ENCODE measurements at regions not wholly inside any gene's neighbourhood (a gene's known extent, or its start where the extent isn't known, plus 50 kb on each side); places are given as distances from the start of the nearest gene placed in this dataset.
"Not testable (repeated sequence)": the region's sequence is repeated elsewhere in the genome, so short reads cannot be mapped to it uniquely, and the experiment has no call there.

DNA sequence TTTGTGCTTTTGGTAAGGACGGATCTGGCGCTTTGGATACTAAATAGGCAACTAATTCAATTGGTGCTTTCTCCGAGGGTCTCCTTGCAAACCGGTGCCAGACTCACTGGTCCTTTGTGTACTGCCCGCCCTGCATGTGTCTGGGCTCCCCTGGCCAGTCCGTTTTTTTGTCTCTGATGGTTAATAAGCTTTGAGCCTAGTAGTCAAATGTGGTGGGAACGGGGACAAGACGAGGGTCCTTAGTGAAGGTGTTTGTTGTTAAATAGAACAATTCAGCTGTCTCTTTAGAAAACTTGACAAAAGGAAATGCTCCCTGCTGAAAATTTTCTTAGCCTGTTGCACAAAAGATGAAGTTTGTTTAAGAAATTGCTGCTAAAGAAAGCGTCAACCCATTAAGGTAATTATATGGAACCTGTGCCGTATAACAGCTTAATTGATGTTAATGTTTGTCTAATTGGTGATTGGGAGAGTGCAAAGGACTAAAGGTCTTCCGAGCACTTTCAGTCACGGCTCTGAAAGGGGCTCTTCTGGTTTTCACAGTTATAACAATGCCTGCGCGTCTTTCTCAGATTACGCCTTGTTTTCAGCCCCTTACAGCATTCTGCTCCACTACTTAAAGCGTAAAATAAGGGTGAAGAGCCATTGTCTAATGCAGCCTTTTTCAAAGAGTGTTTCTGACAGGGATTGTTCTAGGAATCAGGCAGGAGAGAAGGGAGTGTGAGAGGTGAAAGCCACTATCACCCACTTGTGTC lies 537.4 kb downstream of the PRKD1 start:
- no peaks in the 10 kb centered on the region for H3K36me3 ChIP-seq (ENCODE audit: insufficient read depth, low read length)
- no peak overlapping the region for H3K9ac ChIP-seq (ENCODE audit: low read depth, low read length)
- peaks cover 5% of the 10 kb centered on the region for H3K4me1 ChIP-seq (ENCODE audit: control insufficient read depth, insufficient read depth, low read length)
- H3K4me3 ChIP-seq (ENCODE audit: low read length) = no peak overlapping the region
- no peaks in the 10 kb centered on the region for H3K27me3 ChIP-seq (ENCODE audit: control insufficient read depth, insufficient read depth, low read length)
- peak overlapping the region; percentile 57 for H3K4me2 ChIP-seq (ENCODE audit: low read length)
- H3K9me3 ChIP-seq (replicated peaks; ENCODE audit: low read length) = no peaks in the 10 kb centered on the region

- Histone ChIP-seq H3K36me3 (ENCODE audit: insufficient read depth, low read length) (no peaks in the 10 kb centered on the region), H3K4me1 (ENCODE audit: control insufficient read depth, insufficient read depth, low read length) (peaks cover 5% of the 10 kb centered on the region), H3K27me3 (ENCODE audit: control insufficient read depth, insufficient read depth, low read length) (no peaks in the 10 kb centered on the region), H3K4me2 (ENCODE audit: low read length) (no peak overlapping the region), H3K9me3 (replicated peaks; ENCODE audit: low read length) (no peaks in the 10 kb centered on the region), H3K9ac (ENCODE audit: low read depth, low read length) (no peak overlapping the region), H3K4me3 (ENCODE audit: low read length) (no peak overlapping the region)
Measured at GRCh38 chr14:29391231-29391630, 536.4 kb downstream of the PRKD1 start.

DNA sequence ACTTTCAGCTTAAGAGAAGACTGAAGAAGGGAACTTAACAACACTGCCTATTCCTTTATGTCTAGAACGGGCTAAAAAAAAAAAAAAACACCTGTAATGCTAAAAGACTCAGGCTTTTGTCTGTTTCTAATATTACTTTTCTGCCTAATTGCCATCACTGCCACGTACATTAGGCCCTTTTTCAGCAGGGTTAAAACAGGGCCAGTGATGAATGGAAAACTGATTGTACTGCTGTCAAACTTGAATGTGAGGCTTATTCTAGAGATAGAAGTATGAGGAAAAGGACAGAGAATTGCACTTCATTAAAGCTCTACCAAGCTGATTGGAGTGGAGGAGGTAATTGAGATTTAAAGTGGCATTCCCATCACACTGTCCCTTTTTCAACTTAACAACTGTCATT lies 535.8 kb downstream of the PRKD1 start:
- Histone ChIP-seq H3K4me1 (ENCODE audit: control insufficient read depth, insufficient read depth, low read length) (peaks cover 5% of the 10 kb centered on the region), H3K4me3 (ENCODE audit: low read length) (no peak overlapping the region), H3K27me3 (ENCODE audit: control insufficient read depth, insufficient read depth, low read length) (no peaks in the 10 kb centered on the region), H3K36me3 (ENCODE audit: insufficient read depth, low read length) (no peaks in the 10 kb centered on the region), H3K9me3 (replicated peaks; ENCODE audit: low read length) (no peaks in the 10 kb centered on the region), H3K4me2 (ENCODE audit: low read length) (no peak overlapping the region), H3K9ac (ENCODE audit: low read depth, low read length) (no peak overlapping the region)

DNA sequence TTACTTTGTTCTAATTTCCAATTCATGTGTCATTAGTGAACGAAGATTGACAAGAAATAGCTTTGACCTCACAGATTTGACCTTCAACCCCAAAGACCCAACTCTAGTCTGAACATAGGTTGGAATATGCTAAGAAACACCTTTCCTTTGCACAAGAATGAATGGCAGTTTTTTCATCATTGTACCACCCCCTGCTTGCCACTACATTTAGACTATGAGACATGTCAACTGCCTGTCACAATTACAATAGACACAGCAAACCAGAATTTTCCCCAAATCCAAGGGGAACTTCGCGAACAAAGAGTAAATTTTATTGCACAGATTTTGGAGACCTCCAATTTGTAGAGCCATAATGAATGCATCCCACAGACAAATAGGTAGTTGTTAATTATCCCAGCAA lies 535.4 kb downstream of the PRKD1 start:
- no peaks in the 10 kb centered on the region for H3K9me3 ChIP-seq (replicated peaks; ENCODE audit: low read length)
- H3K27me3 ChIP-seq (ENCODE audit: control insufficient read depth, insufficient read depth, low read length) = no peaks in the 10 kb centered on the region
- H3K9ac ChIP-seq (ENCODE audit: low read depth, low read length) = no peak overlapping the region
- peaks cover 5% of the 10 kb centered on the region for H3K4me1 ChIP-seq (ENCODE audit: control insufficient read depth, insufficient read depth, low read length)
- no peaks in the 10 kb centered on the region for H3K36me3 ChIP-seq (ENCODE audit: insufficient read depth, low read length)
- no peak overlapping the region for H3K4me3 ChIP-seq (ENCODE audit: low read length)
- no peak overlapping the region for H3K4me2 ChIP-seq (ENCODE audit: low read length)

- Histone ChIP-seq H3K36me3 (ENCODE audit: insufficient read depth, low read length) (no peaks in the 10 kb centered on the region), H3K9ac (ENCODE audit: low read depth, low read length) (no peak overlapping the region), H3K9me3 (replicated peaks; ENCODE audit: low read length) (no peaks in the 10 kb centered on the region), H3K4me3 (ENCODE audit: low read length) (no peak overlapping the region), H3K4me1 (ENCODE audit: control insufficient read depth, insufficient read depth, low read length) (no peaks in the 10 kb centered on the region), H3K27me3 (ENCODE audit: control insufficient read depth, insufficient read depth, low read length) (no peaks in the 10 kb centered on the region), H3K4me2 (ENCODE audit: low read length) (no peak overlapping the region)
Measured at GRCh38 chr14:29403091-29403490, 524.6 kb downstream of the PRKD1 start.

DNA sequence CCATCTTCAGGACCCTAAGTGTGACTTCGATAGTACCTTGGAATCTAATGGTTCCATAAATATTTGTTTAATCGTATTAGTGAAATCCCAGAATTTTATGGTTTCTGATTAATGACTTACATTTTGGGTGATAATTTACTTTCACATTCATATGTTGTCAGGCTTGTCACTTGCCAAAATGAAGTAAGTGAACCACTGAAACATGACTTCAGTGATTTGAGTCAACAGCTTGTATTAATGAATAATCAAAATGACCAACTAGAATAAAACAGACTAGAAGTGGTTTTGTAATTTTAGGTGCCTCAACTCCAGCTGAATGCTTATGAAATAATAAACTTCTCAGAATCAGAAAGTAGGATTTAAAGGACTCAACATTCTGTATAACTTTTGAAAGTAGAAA lies 517.1 kb downstream of the PRKD1 start:
- Histone ChIP-seq H3K4me2 (ENCODE audit: low read length) (no peak overlapping the region), H3K9me3 (replicated peaks; ENCODE audit: low read length) (no peaks in the 10 kb centered on the region), H3K4me3 (ENCODE audit: low read length) (no peak overlapping the region), H3K9ac (ENCODE audit: low read depth, low read length) (no peak overlapping the region), H3K36me3 (ENCODE audit: insufficient read depth, low read length) (no peaks in the 10 kb centered on the region), H3K4me1 (ENCODE audit: control insufficient read depth, insufficient read depth, low read length) (no peaks in the 10 kb centered on the region), H3K27me3 (ENCODE audit: control insufficient read depth, insufficient read depth, low read length) (no peaks in the 10 kb centered on the region)

GRCh38 chr14:29414931-29415330 lies 512.7 kb downstream of the PRKD1 start:
- not testable (repeated sequence) for H3K36me3 ChIP-seq (ENCODE audit: insufficient read depth, low read length); H3K9me3 ChIP-seq (replicated peaks; ENCODE audit: low read length); H3K9ac ChIP-seq (ENCODE audit: low read depth, low read length); H3K4me1 ChIP-seq (ENCODE audit: control insufficient read depth, insufficient read depth, low read length); H3K4me3 ChIP-seq (ENCODE audit: low read length); H3K27me3 ChIP-seq (ENCODE audit: control insufficient read depth, insufficient read depth, low read length); H3K4me2 ChIP-seq (ENCODE audit: low read length)

DNA sequence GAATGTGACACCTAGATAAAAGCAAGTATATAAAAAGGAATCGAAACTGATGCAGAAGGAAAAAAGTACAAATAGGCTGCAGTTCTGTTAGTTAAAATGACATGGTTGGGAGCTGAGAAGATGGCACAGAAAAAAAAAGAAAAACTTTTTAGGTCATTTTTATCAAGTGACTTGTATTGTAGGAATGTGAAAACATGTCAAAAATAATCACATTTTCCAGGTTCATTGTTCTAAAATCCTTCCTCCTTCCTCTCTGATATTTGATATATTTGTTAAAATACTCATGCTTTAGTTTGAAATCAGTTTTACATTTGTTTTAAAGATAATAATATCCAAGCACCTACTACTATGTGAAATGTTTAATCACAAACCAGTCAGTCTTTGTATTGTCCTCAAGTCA lies 507.9 kb downstream of the PRKD1 start:
- no peak overlapping the region for H3K4me2 ChIP-seq (ENCODE audit: low read length)
- no peaks in the 10 kb centered on the region for H3K4me1 ChIP-seq (ENCODE audit: control insufficient read depth, insufficient read depth, low read length)
- H3K36me3 ChIP-seq (ENCODE audit: insufficient read depth, low read length) = no peaks in the 10 kb centered on the region
- H3K4me3 ChIP-seq (ENCODE audit: low read length) = no peak overlapping the region
- no peak overlapping the region for H3K9ac ChIP-seq (ENCODE audit: low read depth, low read length)
- H3K27me3 ChIP-seq (ENCODE audit: control insufficient read depth, insufficient read depth, low read length) = no peaks in the 10 kb centered on the region
- no peaks in the 10 kb centered on the region for H3K9me3 ChIP-seq (replicated peaks; ENCODE audit: low read length)

GRCh38 chr14:29421156-29421728 lies 506.4 kb downstream of the PRKD1 start:
- H3K27me3 ChIP-seq (ENCODE audit: control insufficient read depth, insufficient read depth, low read length) = no peaks in the 10 kb centered on the region
- H3K36me3 ChIP-seq (ENCODE audit: insufficient read depth, low read length) = no peaks in the 10 kb centered on the region
- H3K4me1 ChIP-seq (ENCODE audit: control insufficient read depth, insufficient read depth, low read length) = no peaks in the 10 kb centered on the region
- H3K9me3 ChIP-seq (replicated peaks; ENCODE audit: low read length) = no peaks in the 10 kb centered on the region
- H3K4me2 ChIP-seq (ENCODE audit: low read length) = no peak overlapping the region
- no peak overlapping the region for H3K9ac ChIP-seq (ENCODE audit: low read depth, low read length)
- H3K4me3 ChIP-seq (ENCODE audit: low read length) = no peak overlapping the region

- no peaks in the 10 kb centered on the region for H3K9me3 ChIP-seq (replicated peaks; ENCODE audit: low read length)
- no peak overlapping the region for H3K9ac ChIP-seq (ENCODE audit: low read depth, low read length)
- no peaks in the 10 kb centered on the region for H3K4me1 ChIP-seq (ENCODE audit: control insufficient read depth, insufficient read depth, low read length)
- H3K4me3 ChIP-seq (ENCODE audit: low read length) = no peak overlapping the region
- no peaks in the 10 kb centered on the region for H3K36me3 ChIP-seq (ENCODE audit: insufficient read depth, low read length)
- no peak overlapping the region for H3K4me2 ChIP-seq (ENCODE audit: low read length)
- H3K27me3 ChIP-seq (ENCODE audit: control insufficient read depth, insufficient read depth, low read length) = no peaks in the 10 kb centered on the region
Measured at GRCh38 chr14:29425705-29426482, 501.8 kb downstream of the PRKD1 start.

GRCh38 chr14:29442696-29443095 lies 485.0 kb downstream of the PRKD1 start:
- H3K27me3 ChIP-seq (ENCODE audit: control insufficient read depth, insufficient read depth, low read length) = no peaks in the 10 kb centered on the region
- H3K9me3 ChIP-seq (replicated peaks; ENCODE audit: low read length) = no peaks in the 10 kb centered on the region
- no peaks in the 10 kb centered on the region for H3K36me3 ChIP-seq (ENCODE audit: insufficient read depth, low read length)
- peak overlapping the region; percentile 6 for H3K9ac ChIP-seq (ENCODE audit: low read depth, low read length)
- peaks cover 12% of the 10 kb centered on the region for H3K4me1 ChIP-seq (ENCODE audit: control insufficient read depth, insufficient read depth, low read length)
- H3K4me3 ChIP-seq (ENCODE audit: low read length) = peak overlapping the region; percentile 9
- peak overlapping the region; percentile 51 for H3K4me2 ChIP-seq (ENCODE audit: low read length)
